ENCODE measurements at regions not wholly inside any gene's neighbourhood (a gene's known extent, or its start where the extent isn't known, plus 50 kb on each side); places are given as distances from the start of the nearest gene placed in this dataset.

- H3K4me1 Mint-ChIP-seq (ENCODE audit: low read depth), result peaks cover 9% of the 10 kb centered on the region
- H3K36me3 Mint-ChIP-seq (ENCODE audit: insufficient read depth), result no peaks in the 10 kb centered on the region
- H3K27ac Mint-ChIP-seq, result no peak overlapping the region
- no peak for TF ChIP-seq CTCF (IDR thresholded peaks at IDR 0.05; ENCODE audit: unreplicated experiment)
- peaks cover 44% of the 10 kb centered on the region for H3K27me3 Mint-ChIP-seq
- DNase-seq (ENCODE audit: low spot score, unreplicated experiment), result no peak
- H3K4me3 Mint-ChIP-seq (ENCODE audit: low read depth), result no peak overlapping the region
- H3K9me3 Mint-ChIP-seq (ENCODE audit: low read depth), result no peaks in the 10 kb centered on the region
Observed at GRCh38 chr2:207251573-207252192, 85.9 kb upstream of the KLF7 start.

- no peak for DNase-seq (ENCODE audit: low spot score, unreplicated experiment)
- Mint-ChIP-seq H3K4me1 (ENCODE audit: low read depth) (peaks cover 11% of the 10 kb centered on the region), H3K27ac (no peak overlapping the region), H3K36me3 (ENCODE audit: insufficient read depth) (no peaks in the 10 kb centered on the region), H3K27me3 (peaks cover 49% of the 10 kb centered on the region), H3K4me3 (ENCODE audit: low read depth) (no peak overlapping the region), H3K9me3 (ENCODE audit: low read depth) (no peaks in the 10 kb centered on the region)
- TF ChIP-seq CTCF (IDR thresholded peaks at IDR 0.05; ENCODE audit: unreplicated experiment), result no peak
Observed at GRCh38 chr2:207252416-207252815, 86.7 kb upstream of the KLF7 start.

GRCh38 chr2:207252979-207253645 is 87.4 kb upstream of the KLF7 start:
- H3K4me1 Mint-ChIP-seq (ENCODE audit: low read depth), result peaks cover 13% of the 10 kb centered on the region
- no peak for DNase-seq (ENCODE audit: low spot score, unreplicated experiment)
- peaks cover 49% of the 10 kb centered on the region for H3K27me3 Mint-ChIP-seq
- TF ChIP-seq CTCF (IDR thresholded peaks at IDR 0.05; ENCODE audit: unreplicated experiment), result no peak
- no peak overlapping the region for H3K4me3 Mint-ChIP-seq (ENCODE audit: low read depth)
- H3K9me3 Mint-ChIP-seq (ENCODE audit: low read depth), result no peaks in the 10 kb centered on the region
- no peaks in the 10 kb centered on the region for H3K36me3 Mint-ChIP-seq (ENCODE audit: insufficient read depth)
- H3K27ac Mint-ChIP-seq, result no peak overlapping the region

- no peak for DNase-seq (ENCODE audit: low spot score, unreplicated experiment)
- Mint-ChIP-seq H3K4me3 (ENCODE audit: low read depth) (no peak overlapping the region), H3K27me3 (peaks cover 54% of the 10 kb centered on the region), H3K9me3 (ENCODE audit: low read depth) (no peaks in the 10 kb centered on the region), H3K36me3 (ENCODE audit: insufficient read depth) (no peaks in the 10 kb centered on the region), H3K4me1 (ENCODE audit: low read depth) (peaks cover 20% of the 10 kb centered on the region), H3K27ac (no peak overlapping the region)
- TF ChIP-seq CTCF (IDR thresholded peaks at IDR 0.05; ENCODE audit: unreplicated experiment), result no peak
Observed at GRCh38 chr2:207253666-207254345, 88.1 kb upstream of the KLF7 start.

- H3K4me3 Mint-ChIP-seq (ENCODE audit: low read depth), result no peak overlapping the region
- peaks cover 58% of the 10 kb centered on the region for H3K27me3 Mint-ChIP-seq
- DNase-seq (ENCODE audit: low spot score, unreplicated experiment), result no peak
- H3K36me3 Mint-ChIP-seq (ENCODE audit: insufficient read depth), result no peaks in the 10 kb centered on the region
- H3K9me3 Mint-ChIP-seq (ENCODE audit: low read depth), result no peaks in the 10 kb centered on the region
- H3K4me1 Mint-ChIP-seq (ENCODE audit: low read depth), result peaks cover 20% of the 10 kb centered on the region
- TF ChIP-seq CTCF (IDR thresholded peaks at IDR 0.05; ENCODE audit: unreplicated experiment), result no peak
- H3K27ac Mint-ChIP-seq, result no peak overlapping the region
Observed at GRCh38 chr2:207254591-207255464, 89.1 kb upstream of the KLF7 start.
